ENCODE measurements at regions not wholly inside any gene's neighbourhood (a gene's known extent, or its start where the extent isn't known, plus 50 kb on each side); places are given as distances from the start of the nearest gene placed in this dataset.

GRCh38 chr13:97109841-97110492, 112.2 kb upstream of the MBNL2 start (continued):
- peak; percentile 66 for TF ChIP-seq THRA (CRISPR knock-in tag; IDR thresholded peaks at IDR 0.05; ENCODE audit: borderline replicate concordance)
- peak; percentile 93 for TF ChIP-seq KDM3A (CRISPR knock-in tag; IDR thresholded peaks at IDR 0.05; ENCODE audit: low read depth)
- TF ChIP-seq ZNF549 (CRISPR knock-in tag; IDR thresholded peaks at IDR 0.05): no peak
- TF ChIP-seq ZBTB46 (CRISPR knock-in tag; IDR thresholded peaks at IDR 0.05; ENCODE audit: borderline replicate concordance): no peak
- peak; percentile 30; the same call in 1 of the 2 replicates for TF ChIP-seq ATF3 (CRISPR knock-in tag; IDR thresholded peaks at IDR 0.05)
- TF ChIP-seq ZSCAN25 (CRISPR knock-in tag; IDR thresholded peaks at IDR 0.05): peak; percentile 28; the same call in 1 of the 2 replicates
- peak; percentile 88; the same call in 1 of the 2 replicates for TF ChIP-seq HOXD1 (CRISPR knock-in tag; IDR thresholded peaks at IDR 0.05)
- no peak for TF ChIP-seq SIN3A (IDR thresholded peaks at IDR 0.05; ENCODE audit: borderline replicate concordance, low read depth, low read length)
- TF ChIP-seq MTA3 (CRISPR knock-in tag; IDR thresholded peaks at IDR 0.05): no peak
- TF ChIP-seq RFX3 (CRISPR knock-in tag; IDR thresholded peaks at IDR 0.05): no peak
- peak; percentile 64; the same call in 1 of the 2 replicates for TF ChIP-seq MED1 (CRISPR knock-in tag; IDR thresholded peaks at IDR 0.05)
- TF ChIP-seq ZNF235 (CRISPR knock-in tag; IDR thresholded peaks at IDR 0.05; ENCODE audit: borderline replicate concordance): no peak
- TF ChIP-seq PAXIP1 (CRISPR knock-in tag; conservative IDR thresholded peaks at IDR 0.05): peak; percentile 37; the same call in 1 of the 2 replicates
- TF ChIP-seq DMAP1 (CRISPR knock-in tag; IDR thresholded peaks at IDR 0.05): peak; percentile 30; the same call in 1 of the 2 replicates
- TF ChIP-seq MEF2D (CRISPR knock-in tag; IDR thresholded peaks at IDR 0.05): no peak
- no peak for TF ChIP-seq TOE1 (CRISPR knock-in tag; IDR thresholded peaks at IDR 0.05)
- TF ChIP-seq GABPB1 (CRISPR knock-in tag; IDR thresholded peaks at IDR 0.05): peak; percentile 80; the same call in 1 of the 2 replicates
- no peak for TF ChIP-seq LCORL (IDR thresholded peaks at IDR 0.05)
- peak; percentile 82 for TF ChIP-seq LCORL (CRISPR knock-in tag; IDR thresholded peaks at IDR 0.05)
- TF ChIP-seq HDAC1 (CRISPR knock-in tag; IDR thresholded peaks at IDR 0.05): peak; percentile 52
- TF ChIP-seq TEAD3 (CRISPR knock-in tag; optimal IDR thresholded peaks at IDR 0.05; ENCODE audit: borderline replicate concordance): peak; percentile 81
- TF ChIP-seq HNF4G (IDR thresholded peaks at IDR 0.05; ENCODE audit: borderline replicate concordance, low read depth, low read length): no peak
- TF ChIP-seq HNF4G (CRISPR knock-in tag; IDR thresholded peaks at IDR 0.05; ENCODE audit: borderline replicate concordance, low read depth): no peak; the same call in 1 of the 2 replicates
- no peak for TF ChIP-seq SETDB1 (CRISPR knock-in tag; IDR thresholded peaks at IDR 0.05; ENCODE audit: borderline replicate concordance)
- no peak for TF ChIP-seq ZNF30 (CRISPR knock-in tag; IDR thresholded peaks at IDR 0.05)
- TF ChIP-seq ZNF263 (CRISPR knock-in tag; IDR thresholded peaks at IDR 0.05): no peak
